OCI-LY7 (cell line): ENCODE measurements at regions not wholly inside any gene's neighbourhood (a gene's known extent, or its start where the extent isn't known, plus 50 kb on each side); places are given as distances from the start of the nearest gene placed in this dataset.

Experiments
- BruUV-seq: library from RNA; stranded (reverse); fragments of 400-500 nt; replicated peaks from 2 replicates; lab custom pipeline; 2021; lab: Mats Ljungman, UMichigan
- CTCF ChIA-PET: fragments of 300-600 bp; sonication (Branson Sonifier 250); formaldehyde crosslinking; loops from one replicate; lab custom pipeline; 2022; ENCODE audit warnings: antibody characterized with exemption; ENCODE audit not compliant: unreplicated experiment; lab: Charles Lee
- POLR2A ChIA-PET: fragments of 300-600 bp; sonication (Branson Sonifier 250); formaldehyde crosslinking; loops from one replicate; lab custom pipeline; 2022; ENCODE audit warnings: antibody characterized with exemption; lab: Charles Lee
- DNase-seq: peaks from one replicate; pipeline ENCODE4 v3.0.0-alpha.2; 2015; ENCODE audit warnings: low spot score
- H2AFZ ChIP-seq: fragments of 200-600 bp; sonication (generic), shearing (Covaris generic); 2 replicates; pipeline ENCODE4 v1.6.1; 2014; ENCODE audit warnings: mild to moderate bottlenecking, antibody characterized with exemption, low read length, moderate library complexity
- H3K27ac ChIP-seq: fragments of 200-600 bp; sonication (generic); 2 replicates; pipeline ENCODE4 v1.5.1; 2014; ENCODE audit warnings: mixed run types, low read depth, mild to moderate bottlenecking, moderate library complexity, low read length, inconsistent platforms; ENCODE audit not compliant: poor library complexity, severe bottlenecking
- H3K36me3 ChIP-seq: fragments of 200-600 bp; sonication (generic); 2 replicates; pipeline ENCODE4 v1.6.1; 2014; ENCODE audit warnings: mild to moderate bottlenecking, antibody characterized with exemption, low read length, moderate library complexity, mixed read lengths; ENCODE audit not compliant: insufficient read depth
- H3K4me1 ChIP-seq: fragments of 200-600 bp; sonication (generic); 2 replicates; pipeline ENCODE4 v1.5.1; 2014; ENCODE audit warnings: mild to moderate bottlenecking, low read length; ENCODE audit not compliant: insufficient read depth, poor library complexity, severe bottlenecking
- H3K4me2 ChIP-seq: fragments of 200-600 bp; sonication (generic); 2 replicates; pipeline ENCODE4 v1.6.1; 2014; ENCODE audit warnings: mild to moderate bottlenecking, low read length
- H3K4me3 ChIP-seq: fragments of 200-600 bp; sonication (generic); 2 replicates; pipeline ENCODE4 v1.5.1; 2014; ENCODE audit warnings: mild to moderate bottlenecking, low read depth, low read length; ENCODE audit not compliant: poor library complexity, severe bottlenecking
- H3K79me2 ChIP-seq: fragments of 200-600 bp; sonication (generic); 2 replicates; pipeline ENCODE4 v1.6.1; 2016; ENCODE audit warnings: low read depth, mild to moderate bottlenecking, low read length, moderate library complexity, mixed read lengths; ENCODE audit not compliant: insufficient read depth
- H3K9me2 ChIP-seq: fragments of 200-600 bp; sonication (generic); 2 replicates; pipeline ENCODE4 v1.6.1; 2016; ENCODE audit warnings: mild to moderate bottlenecking, low read length, mixed read lengths; ENCODE audit not compliant: insufficient read depth
- H3K9me3 ChIP-seq: fragments of 200-600 bp; sonication (generic); 2 replicates; pipeline ENCODE4 v1.6.1; 2014; ENCODE audit warnings: mild to moderate bottlenecking, mixed run types, low read length, mixed read lengths
- H4K20me1 ChIP-seq: fragments of 200-600 bp; sonication (generic); 2 replicates; pipeline ENCODE4 v1.6.1; 2014; ENCODE audit warnings: mild to moderate bottlenecking, antibody characterized with exemption, low read length, moderate library complexity, mixed read lengths; ENCODE audit not compliant: insufficient read depth
- CTCF ChIP-seq: fragments of 200-600 bp; sonication (generic); conservative IDR thresholded peaks from 2 replicates; pipeline ENCODE4 v1.5.1; 2014; ENCODE audit warnings: mild to moderate bottlenecking, antibody characterized with exemption, low read length, moderate library complexity, mixed read lengths
- EZH2phosphoT487 ChIP-seq: fragments of 200-600 bp; sonication (generic); IDR thresholded peaks from 2 replicates; pipeline ENCODE4 v1.6.1; 2018; ENCODE audit warnings: low read depth, borderline replicate concordance, mild to moderate bottlenecking, mixed run types, antibody characterized with exemption, low read length, moderate library complexity, mixed read lengths
- intact Hi-C: fragments of 100-400 bp; cut with micrococcal nuclease; formaldehyde crosslinking; loops from one replicate; pipeline ENCODE4 v1.10.0; 2022; ENCODE audit not compliant: unreplicated experiment

- Histone ChIP-seq H3K27ac (no peak overlapping the region), H3K36me3 (no peaks in the 10 kb centered on the region), H3K4me3 (no peak overlapping the region), H2AFZ (no peak overlapping the region), H3K4me2 (no peak overlapping the region), H3K9me2 (no peaks in the 10 kb centered on the region), H4K20me1 (no peaks in the 10 kb centered on the region), H3K79me2 (no peaks in the 10 kb centered on the region), H3K4me1 (no peaks in the 10 kb centered on the region), H3K9me3 (no peaks in the 10 kb centered on the region)
- intact Hi-C loops: no loop called here
- no TSS peak for BruUV-seq
- DNase-seq: no peak
- ChIA-PET POLR2A (no interaction called here), CTCF (no interaction called here)
- TF ChIP-seq CTCF: no peak
- TF ChIP-seq EZH2phosphoT487: no peak
Measured at GRCh38 chr20:39164642-39165041, 202.5 kb downstream of the DHX35 start.

GRCh38 chr20:39163993-39164392 lies 201.8 kb downstream of the DHX35 start:
- Histone ChIP-seq H4K20me1 (no peaks in the 10 kb centered on the region), H3K4me2 (no peak overlapping the region), H3K4me1 (no peaks in the 10 kb centered on the region), H3K4me3 (no peak overlapping the region), H3K79me2 (no peaks in the 10 kb centered on the region), H2AFZ (no peak overlapping the region), H3K27ac (no peak overlapping the region), H3K36me3 (no peaks in the 10 kb centered on the region), H3K9me2 (no peaks in the 10 kb centered on the region), H3K9me3 (no peaks in the 10 kb centered on the region)
- BruUV-seq: no TSS peak
- no peak for DNase-seq
- ChIA-PET CTCF (no interaction called here), POLR2A (no interaction called here)
- no peak for TF ChIP-seq CTCF
- no peak for TF ChIP-seq EZH2phosphoT487
- intact Hi-C loops: no loop called here

- no peak for DNase-seq
- ChIA-PET CTCF (no interaction called here), POLR2A (no interaction called here)
- H3K9me2 ChIP-seq: no peaks in the 10 kb centered on the region
- H3K79me2 ChIP-seq: no peaks in the 10 kb centered on the region
- no peaks in the 10 kb centered on the region for H3K36me3 ChIP-seq
- TF ChIP-seq EZH2phosphoT487 (no peak), CTCF (no peak)
- no peak overlapping the region for H3K27ac ChIP-seq
- H2AFZ ChIP-seq: no peak overlapping the region
- no peak overlapping the region for H3K4me2 ChIP-seq
- no peak overlapping the region for H3K4me3 ChIP-seq
- H3K9me3 ChIP-seq: no peaks in the 10 kb centered on the region
- no peaks in the 10 kb centered on the region for H3K4me1 ChIP-seq
- intact Hi-C loops: no loop called here
- BruUV-seq: no TSS peak
- H4K20me1 ChIP-seq: no peaks in the 10 kb centered on the region
Measured at GRCh38 chr20:39161900-39162299, 199.8 kb downstream of the DHX35 start.
